BE2C (cell line): ENCODE measurements at regions not wholly inside any gene's neighbourhood (a gene's known extent, or its start where the extent isn't known, plus 50 kb on each side); places are given as distances from the start of the nearest gene placed in this dataset.

Experiments used
- DNase-seq: peaks from one replicate; pipeline ENCODE4 v3.0.0-alpha.2; 2020
- H3K27me3 ChIP-seq: fragments of 250-450 bp; sonication (Bioruptor Pico); 2 replicates; pipeline ENCODE4 v1.5.1; 2020; ENCODE audit warnings: mild to moderate bottlenecking
- H3K36me3 ChIP-seq: fragments of 250-450 bp; sonication (Bioruptor Pico); 2 replicates; pipeline ENCODE4 v1.5.1; 2020; ENCODE audit warnings: mild to moderate bottlenecking
- H3K4me1 ChIP-seq: fragments of 250-450 bp; sonication (Bioruptor Pico); 2 replicates; pipeline ENCODE4 v1.5.1; 2020
- H3K4me3 ChIP-seq: 2 replicates; pipeline ENCODE4 v1.5.1; 2011; ENCODE audit warnings: low read depth, low read length
- H3K9me3 ChIP-seq: fragments of 250-450 bp; sonication (Bioruptor Pico); 2 replicates; pipeline ENCODE4 v1.5.1; 2020
- CTCF ChIP-seq: IDR thresholded peaks from 2 replicates; pipeline ENCODE4 v1.5.1; 2012; ENCODE audit warnings: mild to moderate bottlenecking, low read depth, low read length

- no peaks in the 10 kb centered on the region for H3K27me3 ChIP-seq
- H3K4me1 ChIP-seq, result peaks cover 9% of the 10 kb centered on the region
- no peak for TF ChIP-seq CTCF
These were observed 454.2 kb upstream of the B3GAT1 start for GRCh38 chr11:134866215-134866614.

GRCh38 chr11:134864968-134865305, 452.9 kb upstream of the B3GAT1 start:
- H3K27me3 ChIP-seq, result no peaks in the 10 kb centered on the region
- TF ChIP-seq CTCF, result no peak
- no peaks in the 10 kb centered on the region for H3K36me3 ChIP-seq
- peaks cover 9% of the 10 kb centered on the region for H3K4me1 ChIP-seq
- H3K9me3 ChIP-seq, result no peaks in the 10 kb centered on the region
- no peak for DNase-seq
- H3K4me3 ChIP-seq, result no peak overlapping the region

More at GRCh38 chr11:134866215-134866614, 454.2 kb upstream of the B3GAT1 start:
- Histone ChIP-seq H3K9me3 (no peaks in the 10 kb centered on the region), H3K4me3 (no peak overlapping the region), H3K36me3 (no peaks in the 10 kb centered on the region)
- DNase-seq, result no peak

GRCh38 chr11:134864233-134864967, 452.4 kb upstream of the B3GAT1 start:
- Histone ChIP-seq H3K36me3 (no peaks in the 10 kb centered on the region), H3K4me1 (peaks cover 9% of the 10 kb centered on the region), H3K9me3 (no peaks in the 10 kb centered on the region), H3K27me3 (no peaks in the 10 kb centered on the region), H3K4me3 (no peak overlapping the region)
- no peak for DNase-seq
- TF ChIP-seq CTCF, result no peak

- peaks cover 9% of the 10 kb centered on the region for H3K4me1 ChIP-seq
- H3K36me3 ChIP-seq, result no peaks in the 10 kb centered on the region
- H3K9me3 ChIP-seq, result no peaks in the 10 kb centered on the region
- no peak for TF ChIP-seq CTCF
- no peak overlapping the region for H3K4me3 ChIP-seq
- no peaks in the 10 kb centered on the region for H3K27me3 ChIP-seq
- no peak for DNase-seq
These were observed 451.3 kb upstream of the B3GAT1 start for GRCh38 chr11:134863294-134863693.

GRCh38 chr11:134862587-134863195, 450.6 kb upstream of the B3GAT1 start:
- no peak for DNase-seq
- no peak for TF ChIP-seq CTCF
- H3K4me1 ChIP-seq, result peaks cover 9% of the 10 kb centered on the region

GRCh38 chr11:134862105-134862502, 450.1 kb upstream of the B3GAT1 start:
- Histone ChIP-seq H3K9me3 (no peaks in the 10 kb centered on the region), H3K4me1 (peaks cover 9% of the 10 kb centered on the region), H3K36me3 (no peaks in the 10 kb centered on the region), H3K4me3 (no peak overlapping the region), H3K27me3 (no peaks in the 10 kb centered on the region)
- TF ChIP-seq CTCF, result no peak
- DNase-seq, result no peak

More at GRCh38 chr11:134862587-134863195, 450.6 kb upstream of the B3GAT1 start:
- no peaks in the 10 kb centered on the region for H3K36me3 ChIP-seq
- no peaks in the 10 kb centered on the region for H3K27me3 ChIP-seq
- no peak overlapping the region for H3K4me3 ChIP-seq
- no peaks in the 10 kb centered on the region for H3K9me3 ChIP-seq
